Left ventricle myocardium inferior (tissue), 1 donor: ENCODE measurements at regions not wholly inside any gene's neighbourhood (a gene's known extent, or its start where the extent isn't known, plus 50 kb on each side); places are given as distances from the start of the nearest gene placed in this dataset.

ENCODE experiments used
- DNase-seq: peaks from one replicate; pipeline ENCODE4 v3.0.0-alpha.2; 2020
- H3K27ac ChIP-seq: fragments of 200-600 bp; replicated peaks from 2 replicates; pipeline ENCODE4 v1.8.0; 2021
- H3K27me3 ChIP-seq: fragments of 200-600 bp; 2 replicates; pipeline ENCODE4 v1.8.0; 2021; ENCODE audit warnings: low read depth
- H3K36me3 ChIP-seq: fragments of 200-600 bp; 2 replicates; pipeline ENCODE4 v1.8.0; 2021
- H3K4me1 ChIP-seq: fragments of 200-600 bp; 2 replicates; pipeline ENCODE4 v1.8.0; 2021
- H3K4me3 ChIP-seq: fragments of 200-600 bp; 2 replicates; pipeline ENCODE4 v1.8.0; 2021; ENCODE audit warnings: mild to moderate bottlenecking, moderate library complexity
- H3K9me3 ChIP-seq: fragments of 200-600 bp; replicated peaks from 2 replicates; pipeline ENCODE4 v1.8.0; 2021
- intact Hi-C: fragments of 100-400 bp; cut with micrococcal nuclease; formaldehyde crosslinking; loops from one replicate; pipeline ENCODE4 v1.11.0; 2022
- TF ChIP-seq, protein P1 (sequence below): fragments of 200-600 bp; IDR thresholded peaks from 2 replicates; pipeline ENCODE4 v1.8.0; 2021; ENCODE audit warnings: antibody characterized with exemption, mild to moderate bottlenecking, borderline replicate concordance
- donor health status: DM: no; HTN: yes; CAD: no; lungs with severe emphysema.

- Histone ChIP-seq H3K4me1 (peaks cover 97% of the 10 kb centered on the region), H3K9me3 (no peaks in the 10 kb centered on the region), H3K27ac (peak overlapping the region; percentile 63), H3K27me3 (no peaks in the 10 kb centered on the region), H3K4me3 (peak overlapping the region; percentile 39), H3K36me3 (no peaks in the 10 kb centered on the region)
- intact Hi-C loops, result no loop called here
- DNase-seq, result no peak
- TF ChIP-seq, protein P1, sequence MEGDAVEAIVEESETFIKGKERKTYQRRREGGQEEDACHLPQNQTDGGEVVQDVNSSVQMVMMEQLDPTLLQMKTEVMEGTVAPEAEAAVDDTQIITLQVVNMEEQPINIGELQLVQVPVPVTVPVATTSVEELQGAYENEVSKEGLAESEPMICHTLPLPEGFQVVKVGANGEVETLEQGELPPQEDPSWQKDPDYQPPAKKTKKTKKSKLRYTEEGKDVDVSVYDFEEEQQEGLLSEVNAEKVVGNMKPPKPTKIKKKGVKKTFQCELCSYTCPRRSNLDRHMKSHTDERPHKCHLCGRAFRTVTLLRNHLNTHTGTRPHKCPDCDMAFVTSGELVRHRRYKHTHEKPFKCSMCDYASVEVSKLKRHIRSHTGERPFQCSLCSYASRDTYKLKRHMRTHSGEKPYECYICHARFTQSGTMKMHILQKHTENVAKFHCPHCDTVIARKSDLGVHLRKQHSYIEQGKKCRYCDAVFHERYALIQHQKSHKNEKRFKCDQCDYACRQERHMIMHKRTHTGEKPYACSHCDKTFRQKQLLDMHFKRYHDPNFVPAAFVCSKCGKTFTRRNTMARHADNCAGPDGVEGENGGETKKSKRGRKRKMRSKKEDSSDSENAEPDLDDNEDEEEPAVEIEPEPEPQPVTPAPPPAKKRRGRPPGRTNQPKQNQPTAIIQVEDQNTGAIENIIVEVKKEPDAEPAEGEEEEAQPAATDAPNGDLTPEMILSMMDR, result no peak
Observed at GRCh38 chr6:144350528-144350880, 65.4 kb downstream of the UTRN start.

GRCh38 chr6:144351379-144352127, 66.4 kb downstream of the UTRN start:
- intact Hi-C loops, result no loop called here
- Histone ChIP-seq H3K9me3 (no peaks in the 10 kb centered on the region), H3K4me3 (peak overlapping the region; percentile 24), H3K27me3 (no peaks in the 10 kb centered on the region), H3K4me1 (peaks cover 92% of the 10 kb centered on the region), H3K27ac (peak overlapping the region; percentile 63), H3K36me3 (no peaks in the 10 kb centered on the region)
- no peak for DNase-seq
- TF ChIP-seq, protein P1, result no peak

GRCh38 chr6:144352331-144352730, 67.2 kb downstream of the UTRN start:
- Histone ChIP-seq H3K27me3 (no peaks in the 10 kb centered on the region), H3K4me3 (no peak overlapping the region), H3K4me1 (peaks cover 90% of the 10 kb centered on the region), H3K9me3 (no peaks in the 10 kb centered on the region), H3K27ac (peak overlapping the region; percentile 63), H3K36me3 (no peaks in the 10 kb centered on the region)
- intact Hi-C loops, result no loop called here
- TF ChIP-seq, protein P1, result no peak
- DNase-seq, result no peak

- no peaks in the 10 kb centered on the region for H3K27me3 ChIP-seq
- H3K36me3 ChIP-seq, result no peaks in the 10 kb centered on the region
- intact Hi-C loops, result no loop called here
- TF ChIP-seq, protein P1, result no peak
- no peak for DNase-seq
- H3K9me3 ChIP-seq, result no peaks in the 10 kb centered on the region
- H3K4me1 ChIP-seq, result peaks cover 92% of the 10 kb centered on the region
- H3K27ac ChIP-seq, result peak overlapping the region; percentile 63
- no peak overlapping the region for H3K4me3 ChIP-seq
Observed at GRCh38 chr6:144353871-144354314, 68.8 kb downstream of the UTRN start.

DNA sequence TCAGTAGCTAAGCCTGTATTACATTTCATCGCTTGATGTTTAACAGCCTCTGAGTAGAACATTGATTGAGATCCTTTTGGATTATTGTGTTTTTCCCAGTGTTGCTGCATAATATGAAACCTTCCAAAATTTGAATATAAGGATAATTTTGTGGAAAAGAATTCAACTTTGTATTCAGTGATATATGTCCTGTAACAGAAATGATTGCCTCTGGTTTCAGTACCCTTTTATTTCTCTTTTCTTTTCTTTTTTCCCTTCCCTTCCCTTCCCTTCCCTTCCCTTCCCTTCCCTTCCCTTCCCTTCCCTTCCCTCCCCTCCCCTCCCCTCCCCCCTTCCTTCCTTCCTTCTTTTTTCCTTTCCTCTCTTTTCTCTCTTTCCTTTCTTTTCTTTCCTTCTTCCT, 74.6 kb downstream of the UTRN start:
- H3K36me3 ChIP-seq, result no peaks in the 10 kb centered on the region
- DNase-seq, result no peak
- TF ChIP-seq, protein P1, result no peak
- intact Hi-C loops, result no loop called here
- no peaks in the 10 kb centered on the region for H3K27me3 ChIP-seq
- peaks cover 83% of the 10 kb centered on the region for H3K4me1 ChIP-seq
- no peaks in the 10 kb centered on the region for H3K9me3 ChIP-seq
- no peak overlapping the region for H3K27ac ChIP-seq
- H3K4me3 ChIP-seq, result no peak overlapping the region
